ENCODE measurements at regions not wholly inside any gene's neighbourhood (a gene's known extent, or its start where the extent isn't known, plus 50 kb on each side); places are given as distances from the start of the nearest gene placed in this dataset.
"Not testable (repeated sequence)": the region's sequence is repeated elsewhere in the genome, so short reads cannot be mapped to it uniquely, and the experiment has no call there.

GRCh38 chr14:52202151-52202550 is 65.3 kb upstream of the PTGDR start:
- no peak for DNase-seq (ENCODE audit: low spot score)

GRCh38 chr14:52190337-52190931 is 77.1 kb upstream of the PTGDR start:
- no peak for DNase-seq (ENCODE audit: low spot score)

DNA sequence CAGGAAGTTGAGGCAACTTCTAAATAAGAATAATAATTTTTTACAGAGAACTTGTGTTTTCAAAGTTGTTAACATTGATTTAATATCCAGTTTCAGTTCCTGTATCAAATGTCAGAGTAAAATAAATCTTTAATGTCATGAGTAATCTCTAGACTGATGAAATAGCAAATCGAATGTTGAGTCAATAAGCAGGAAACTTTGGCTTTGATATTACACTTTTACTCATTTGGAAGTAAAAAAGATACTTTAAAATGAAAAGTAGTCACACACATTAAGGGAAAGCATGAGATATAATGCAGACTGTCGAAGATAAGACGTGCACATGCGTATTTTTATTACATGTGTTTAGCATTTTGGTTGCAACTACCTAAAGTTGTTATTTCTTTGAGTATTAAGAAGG is 78.2 kb upstream of the PTGDR start:
- no peak for DNase-seq (ENCODE audit: low spot score)

DNA sequence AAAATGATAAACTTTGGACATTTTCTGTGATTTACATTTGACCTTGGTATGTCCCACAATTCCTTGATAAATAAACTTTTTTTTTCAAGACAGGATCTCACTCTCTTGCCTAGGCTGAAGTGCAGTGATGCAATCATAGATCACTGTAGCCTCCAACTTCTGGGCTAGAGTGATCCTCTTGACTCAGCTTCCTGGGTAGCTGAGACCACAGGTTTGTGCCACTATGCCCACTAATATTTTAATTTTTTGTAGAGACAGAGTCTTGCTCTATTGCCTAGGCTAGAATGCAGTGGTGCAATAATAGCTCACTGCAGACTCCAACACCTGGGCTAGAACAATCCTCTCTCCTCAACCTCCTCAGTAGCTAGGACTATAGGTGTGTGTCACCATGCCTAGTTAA is 79.1 kb upstream of the PTGDR start:
- no peak for DNase-seq (ENCODE audit: low spot score)

DNA sequence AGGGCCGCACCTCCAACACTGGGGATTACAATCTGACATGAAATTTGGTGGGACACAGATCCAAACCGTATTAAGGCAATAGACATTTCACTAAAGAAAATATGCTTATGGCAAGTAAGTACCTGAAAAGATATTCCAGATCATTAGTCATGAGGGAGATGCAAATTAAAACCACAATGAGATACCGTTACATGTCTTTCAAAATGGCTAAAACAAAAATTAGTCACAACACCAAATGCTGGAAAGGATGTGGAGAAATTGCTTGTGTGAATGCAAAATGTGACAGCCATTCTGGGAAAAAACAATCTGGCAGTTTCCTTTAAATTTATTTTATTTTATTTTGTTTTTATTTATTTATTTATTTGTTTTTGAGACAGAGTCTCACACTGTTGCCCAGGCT is 82.3 kb upstream of the PTGDR start:
- DNase-seq (ENCODE audit: low spot score), result no peak

- no peak for DNase-seq (ENCODE audit: low spot score)
These were observed 84.6 kb upstream of the PTGDR start for GRCh38 chr14:52182853-52183252.

- no peak for DNase-seq (ENCODE audit: low spot score)
These were observed 88.2 kb upstream of the PTGDR start for GRCh38 chr14:52179141-52179790.

DNA sequence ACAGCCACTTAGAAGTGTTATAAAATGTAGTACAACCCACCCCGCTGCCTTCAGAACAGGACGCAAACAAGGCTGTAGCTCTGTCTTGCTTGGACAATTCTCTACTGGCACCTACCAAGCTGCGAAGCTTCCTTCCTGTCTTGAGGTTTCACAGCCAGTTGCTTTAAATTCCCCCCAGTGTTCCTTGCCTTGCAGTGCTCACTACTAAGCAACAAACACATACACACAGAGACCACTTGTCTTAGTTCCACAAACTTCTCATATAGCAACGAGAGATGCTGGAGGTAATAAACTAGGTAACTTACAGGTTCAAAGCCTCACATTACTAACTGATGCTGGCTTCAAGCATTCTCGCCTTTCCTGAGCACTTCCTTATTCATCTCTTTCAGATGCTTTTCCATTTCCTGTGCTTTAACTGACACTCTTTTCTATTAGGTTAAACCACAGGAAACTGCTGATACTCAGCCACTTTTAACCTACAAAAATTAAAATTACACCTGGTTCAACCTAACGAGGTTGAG is 91.5 kb upstream of the PTGDR start:
- no peak for DNase-seq (ENCODE audit: low spot score)

- not testable (repeated sequence) for DNase-seq (ENCODE audit: low spot score)
These were observed 95.6 kb upstream of the PTGDR start for GRCh38 chr14:52171932-52172331.

GRCh38 chr14:52166822-52167221 is 98.0 kb upstream of the NID2 start:
- no peak for DNase-seq (ENCODE audit: low spot score)

DNA sequence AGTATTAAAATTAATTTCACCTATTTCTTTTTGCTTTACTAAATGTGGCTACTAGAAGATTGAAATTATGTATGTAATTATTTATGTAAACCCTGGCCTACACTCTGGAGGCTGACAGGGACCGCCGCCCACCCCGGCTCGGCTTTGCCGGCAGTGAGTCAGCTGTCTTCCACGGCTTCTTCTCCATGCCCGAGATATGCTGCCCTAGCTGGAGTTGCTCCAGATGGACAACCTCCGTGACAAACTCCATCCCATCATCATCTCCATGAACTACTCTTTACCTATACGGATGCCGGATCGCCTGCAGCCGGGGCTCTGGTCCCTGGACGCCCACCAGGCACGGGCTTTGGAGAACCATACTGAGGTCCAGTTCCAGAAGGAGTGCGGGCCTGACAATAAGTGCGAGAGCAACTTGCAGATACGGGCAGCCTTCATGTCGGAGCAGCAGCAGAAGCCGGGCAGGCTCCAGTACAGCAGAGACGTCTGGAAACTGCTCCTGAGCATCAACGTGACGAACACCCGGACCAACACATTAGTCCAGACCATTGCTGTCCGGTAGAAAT is 86.9 kb upstream of the NID2 start:
- DNase-seq (ENCODE audit: low spot score), result no peak

DNA sequence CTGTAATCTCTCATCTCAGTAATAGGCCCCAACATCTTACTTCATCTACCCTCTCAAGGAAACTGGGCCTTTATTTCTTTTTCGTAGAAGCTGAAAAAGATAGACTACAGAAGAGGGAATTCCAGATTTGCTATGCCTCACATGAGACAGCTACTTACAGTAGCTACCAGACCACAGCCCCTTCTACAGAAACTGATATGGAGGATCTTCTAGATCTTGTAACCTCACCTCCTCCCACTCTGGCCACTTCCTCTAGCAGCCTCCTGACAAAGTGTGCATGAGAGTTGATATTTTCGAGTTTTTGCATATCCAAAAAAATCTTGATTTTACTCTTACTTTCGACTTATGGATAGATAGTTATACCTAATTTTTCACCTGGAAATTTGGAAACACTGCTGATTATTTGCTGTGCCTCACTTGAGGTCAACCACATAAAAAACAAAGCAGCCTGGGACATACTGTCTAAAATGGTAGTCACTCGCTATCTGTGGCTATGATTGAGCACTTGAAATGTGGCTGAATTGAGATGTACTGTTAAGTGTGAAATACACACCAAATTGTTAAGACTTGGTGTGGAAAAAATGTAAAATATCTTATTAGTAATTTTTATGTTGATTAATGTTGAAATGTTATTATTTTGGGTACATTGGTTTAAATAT is 86.3 kb upstream of the NID2 start:
- no peak for DNase-seq (ENCODE audit: low spot score)

DNA sequence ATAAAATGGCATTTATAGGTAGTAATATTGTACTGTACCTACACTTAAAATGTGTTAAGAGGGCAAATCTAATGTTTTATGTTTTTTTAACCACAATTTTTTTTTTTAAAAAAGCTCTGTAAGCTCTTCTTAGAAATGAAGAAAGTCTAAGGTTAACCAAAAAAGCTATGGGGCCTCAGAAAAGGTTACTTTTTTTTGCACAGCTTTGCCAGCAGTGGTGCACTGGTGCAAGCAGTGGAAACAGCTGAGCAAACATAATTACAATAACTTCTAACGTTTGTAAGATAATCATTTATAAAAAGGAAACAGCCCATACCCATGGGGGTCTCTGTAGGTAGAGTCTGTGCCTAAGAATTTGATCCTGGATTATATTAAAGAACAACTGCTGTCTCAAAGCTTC is 85.1 kb upstream of the NID2 start:
- no peak for DNase-seq (ENCODE audit: low spot score)

DNA sequence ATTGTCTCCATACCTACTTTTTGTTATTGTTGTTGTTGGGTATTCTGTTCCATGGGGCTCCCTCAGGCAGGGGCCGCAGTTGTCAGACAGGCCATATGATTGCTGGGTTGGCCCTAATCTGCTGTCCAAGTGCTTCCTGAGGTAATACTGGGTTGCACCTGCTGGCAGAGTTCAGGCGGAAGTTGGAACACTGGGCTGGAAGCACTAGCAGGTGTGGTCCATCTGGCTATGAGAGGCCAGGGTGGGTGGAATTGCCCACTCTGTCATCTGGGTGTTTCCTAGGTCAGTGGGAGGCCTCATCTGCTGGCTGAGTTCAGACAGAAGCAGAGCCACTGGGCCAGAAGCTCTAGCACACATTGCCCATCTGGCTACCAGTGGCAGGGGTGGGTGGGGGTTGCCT is 81.3 kb upstream of the NID2 start:
- DNase-seq (ENCODE audit: low spot score), result no peak

DNA sequence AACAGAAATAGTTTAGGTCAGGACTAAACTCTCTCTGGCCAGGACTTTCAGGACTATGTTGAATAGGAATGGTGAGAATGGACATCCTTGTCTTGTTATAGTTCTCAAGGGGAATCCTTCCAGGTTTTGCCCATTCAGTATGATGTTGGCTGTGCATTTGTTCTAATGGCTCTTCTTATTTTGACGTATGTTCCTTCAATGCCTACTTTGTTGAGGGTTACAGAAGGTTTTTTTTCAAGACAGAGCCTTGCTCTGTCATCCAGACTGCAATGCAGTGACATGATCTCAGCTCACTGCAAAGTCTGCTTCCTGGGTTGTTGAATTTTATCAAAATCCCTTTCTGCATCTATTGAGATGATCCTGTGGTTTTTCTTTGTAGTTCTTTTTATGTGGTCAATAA is 79.5 kb upstream of the NID2 start:
- DNase-seq (ENCODE audit: low spot score), result no peak

DNA sequence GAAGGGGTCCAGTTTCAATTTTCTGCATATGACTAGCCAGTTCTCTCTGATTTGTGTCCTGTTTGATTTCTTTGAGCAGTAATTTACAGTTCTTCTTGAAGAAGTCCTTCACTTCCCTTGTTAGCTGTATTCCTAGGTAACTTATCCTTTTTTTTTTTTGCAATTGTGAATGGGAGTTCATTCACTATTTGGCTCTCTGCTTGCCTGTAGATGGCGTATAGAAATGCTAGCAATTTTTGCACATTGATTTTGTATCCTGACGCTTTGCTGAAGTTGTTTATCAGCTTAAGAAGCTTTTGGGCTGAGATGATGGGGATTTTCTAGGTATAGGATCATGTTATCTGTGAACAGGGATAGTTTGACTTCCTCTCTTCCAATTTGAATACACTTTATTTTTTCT is 77.6 kb upstream of the NID2 start:
- DNase-seq (ENCODE audit: low spot score), result no peak

- not testable (repeated sequence) for DNase-seq (ENCODE audit: low spot score)
These were observed 75.2 kb upstream of the NID2 start for GRCh38 chr14:52144099-52144498.

GRCh38 chr14:52142504-52142903 is 73.6 kb upstream of the NID2 start:
- no peak for DNase-seq (ENCODE audit: low spot score)

DNA sequence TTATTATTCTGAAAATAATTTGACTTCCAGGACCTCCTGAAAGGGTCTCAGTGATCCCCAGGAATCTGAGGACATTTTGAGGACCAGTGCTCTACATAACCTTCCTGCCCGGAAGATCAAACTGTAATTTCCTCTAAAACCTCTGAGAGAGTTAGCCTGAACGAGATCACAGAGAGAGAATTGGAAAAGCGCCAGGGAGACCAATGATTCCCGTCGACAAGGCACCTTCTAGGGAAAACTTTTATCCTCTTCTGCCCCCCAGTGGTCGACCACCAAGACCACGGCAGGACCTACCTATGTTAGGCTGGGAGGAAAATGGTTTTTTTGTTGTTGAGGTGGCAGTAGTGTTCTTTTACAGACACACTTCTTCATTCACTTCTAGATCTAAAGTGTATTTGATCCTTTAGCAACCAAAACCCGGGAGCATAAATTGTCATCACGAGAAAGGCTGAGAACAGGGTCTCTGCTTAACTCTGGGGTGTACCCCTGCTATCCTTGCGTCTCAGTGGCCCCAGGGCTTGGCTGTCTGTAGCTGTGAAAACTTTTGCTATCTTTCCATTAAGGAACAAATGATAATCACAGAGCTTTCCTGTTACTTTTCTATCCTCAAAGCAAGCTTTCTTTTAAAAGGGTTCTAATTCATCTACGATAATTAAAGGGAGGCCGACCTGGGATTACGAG is 62.9 kb upstream of the NID2 start:
- peak; percentile 94 for DNase-seq (ENCODE audit: low spot score)

DNA sequence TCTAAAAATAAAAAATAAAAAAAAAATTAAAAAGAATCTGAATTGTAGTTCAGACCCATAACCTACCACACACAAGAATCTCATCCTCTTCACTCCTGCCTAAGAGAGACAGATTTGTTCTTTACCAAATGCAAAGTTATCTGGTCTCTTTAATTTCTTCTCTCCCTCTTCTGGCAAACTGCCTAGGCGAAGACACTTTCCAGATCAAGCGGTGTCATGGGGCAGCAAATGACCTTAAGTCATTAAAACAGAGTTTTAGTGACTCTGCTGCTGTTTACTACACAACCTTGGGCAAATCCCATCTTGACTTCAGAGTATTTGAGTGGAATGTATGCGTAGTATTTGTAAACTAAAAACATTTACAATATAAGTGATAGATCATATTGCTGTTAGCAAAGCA is 60.9 kb upstream of the NID2 start:
- DNase-seq (ENCODE audit: low spot score), result no peak

GRCh38 chr14:52125885-52126284 is 57.0 kb upstream of the NID2 start:
- DNase-seq (ENCODE audit: low spot score), result no peak
